Kidney epithelial cell (primary cell): ENCODE measurements at regions not wholly inside any gene's neighbourhood (a gene's known extent, or its start where the extent isn't known, plus 50 kb on each side); places are given as distances from the start of the nearest gene placed in this dataset.

Source experiments
- DNase-seq: peaks from one replicate; pipeline ENCODE4 v3.0.0-alpha.2; 2010; ENCODE audit warnings: low read depth
- H3K27me3 ChIP-seq: 2 replicates; pipeline ENCODE4 v1.6.0; 2011; ENCODE audit warnings: low read length; ENCODE audit not compliant: control insufficient read depth, insufficient read depth
- H3K36me3 ChIP-seq: 2 replicates; pipeline ENCODE4 v1.5.1; 2011; ENCODE audit warnings: low read length; ENCODE audit not compliant: control insufficient read depth, insufficient read depth
- H3K4me3 ChIP-seq: 2 replicates; pipeline ENCODE4 v1.5.1; 2011; ENCODE audit warnings: low read depth, mild to moderate bottlenecking, control low read depth, low read length
- CTCF ChIP-seq: IDR thresholded peaks from 2 replicates; pipeline ENCODE4 v1.5.1; 2011; ENCODE audit warnings: mild to moderate bottlenecking, moderate library complexity, low read length, control low read depth, inconsistent platforms; ENCODE audit not compliant: insufficient read depth, poor library complexity, severe bottlenecking

GRCh38 chr14:48628870-48629269 is 953.5 kb upstream of the MDGA2 start:
- Histone ChIP-seq H3K27me3 (no peaks in the 10 kb centered on the region), H3K36me3 (no peaks in the 10 kb centered on the region)
- DNase-seq, result no peak

DNA sequence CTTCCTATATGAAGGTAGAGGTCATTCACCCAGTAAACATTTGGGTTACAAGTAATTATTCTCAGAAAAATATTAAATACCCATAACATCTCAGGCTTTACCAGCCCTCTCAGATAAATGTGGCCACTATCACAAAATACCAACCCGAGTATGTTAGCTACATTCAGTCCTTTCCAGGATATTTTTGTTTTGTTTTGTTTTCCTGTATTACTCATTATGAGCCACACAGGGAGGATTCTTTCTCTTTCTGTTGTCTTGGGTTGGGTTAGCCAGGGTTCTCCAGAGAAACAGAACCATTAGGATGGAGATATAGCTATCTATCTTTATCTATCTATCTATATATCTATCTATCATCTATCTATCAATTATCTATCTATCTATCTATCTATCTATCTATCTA is 947.6 kb upstream of the MDGA2 start:
- H3K36me3 ChIP-seq, result no peaks in the 10 kb centered on the region
- H3K4me3 ChIP-seq, result no peak overlapping the region
- DNase-seq, result no peak
- no peak for TF ChIP-seq CTCF
- H3K27me3 ChIP-seq, result no peaks in the 10 kb centered on the region

More at GRCh38 chr14:48628870-48629269, 953.5 kb upstream of the MDGA2 start:
- TF ChIP-seq CTCF, result no peak
- no peak overlapping the region for H3K4me3 ChIP-seq

- no peak for DNase-seq
- Histone ChIP-seq H3K27me3 (no peaks in the 10 kb centered on the region), H3K36me3 (no peaks in the 10 kb centered on the region), H3K4me3 (no peak overlapping the region)
- TF ChIP-seq CTCF, result no peak
These were observed 942.7 kb upstream of the MDGA2 start for GRCh38 chr14:48618057-48618456.

DNA sequence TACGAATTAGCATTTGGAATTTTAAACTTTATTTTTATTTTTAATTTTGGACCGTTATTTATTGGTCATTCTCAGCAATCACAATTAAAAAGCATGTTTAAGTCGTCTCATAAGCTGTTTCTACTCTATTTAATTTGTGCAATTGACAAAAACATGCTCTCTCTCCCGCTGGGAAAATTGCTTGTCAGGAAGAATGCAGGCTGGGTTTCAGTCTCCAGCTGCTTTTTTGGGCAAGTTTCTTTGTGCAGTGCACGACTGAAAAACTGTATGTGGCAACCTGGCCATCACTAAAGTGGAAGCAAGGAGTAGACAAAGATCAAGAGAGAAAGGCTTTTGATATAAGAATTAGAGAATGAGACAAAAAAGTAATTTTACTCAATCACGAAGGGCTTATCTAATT is 941.5 kb upstream of the MDGA2 start:
- DNase-seq, result no peak
- no peaks in the 10 kb centered on the region for H3K27me3 ChIP-seq
- H3K4me3 ChIP-seq, result no peak overlapping the region
- no peaks in the 10 kb centered on the region for H3K36me3 ChIP-seq
- no peak for TF ChIP-seq CTCF

GRCh38 chr14:48615618-48616017 is 940.2 kb upstream of the MDGA2 start:
- no peaks in the 10 kb centered on the region for H3K36me3 ChIP-seq

More at GRCh38 chr14:48615618-48616017, 940.2 kb upstream of the MDGA2 start:
- Histone ChIP-seq H3K4me3 (no peak overlapping the region), H3K27me3 (no peaks in the 10 kb centered on the region)
- TF ChIP-seq CTCF, result no peak
- no peak for DNase-seq
